Activated CD8-positive, alpha-beta memory T cell treated with anti-CD3 and anti-CD28 coated beads for 48 hours (primary cell): ENCODE measurements at regions not wholly inside any gene's neighbourhood (a gene's known extent, or its start where the extent isn't known, plus 50 kb on each side); places are given as distances from the start of the nearest gene placed in this dataset.

Experiments
- DNase-seq, 3 experiments: peaks; one replicate each; pipeline ENCODE4 v3.0.0-alpha.2; 2020; ENCODE audit warnings: low read depth in 2 of 3, low spot score in 2 of 3

DNA sequence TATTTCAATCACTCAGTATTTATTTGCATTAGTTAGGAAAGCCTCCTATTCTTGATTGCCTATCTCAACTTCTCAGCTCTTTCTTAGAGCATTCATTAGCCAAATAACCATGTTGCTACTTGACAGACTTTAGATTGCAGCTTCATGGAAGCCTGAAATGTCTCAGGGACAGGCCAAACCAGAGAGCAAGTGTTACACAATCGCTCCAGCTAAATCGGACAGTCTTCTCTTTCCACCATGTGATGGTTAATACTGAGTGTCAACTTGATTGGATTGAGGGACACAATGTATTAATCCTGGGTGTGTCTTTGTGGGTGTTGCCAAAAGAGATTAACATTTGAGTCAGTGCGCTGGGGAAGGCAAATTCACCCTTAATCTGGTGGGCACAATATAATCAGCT is 106.5 kb upstream of the DRD2 start:
- DNase-seq, result no peak

DNA sequence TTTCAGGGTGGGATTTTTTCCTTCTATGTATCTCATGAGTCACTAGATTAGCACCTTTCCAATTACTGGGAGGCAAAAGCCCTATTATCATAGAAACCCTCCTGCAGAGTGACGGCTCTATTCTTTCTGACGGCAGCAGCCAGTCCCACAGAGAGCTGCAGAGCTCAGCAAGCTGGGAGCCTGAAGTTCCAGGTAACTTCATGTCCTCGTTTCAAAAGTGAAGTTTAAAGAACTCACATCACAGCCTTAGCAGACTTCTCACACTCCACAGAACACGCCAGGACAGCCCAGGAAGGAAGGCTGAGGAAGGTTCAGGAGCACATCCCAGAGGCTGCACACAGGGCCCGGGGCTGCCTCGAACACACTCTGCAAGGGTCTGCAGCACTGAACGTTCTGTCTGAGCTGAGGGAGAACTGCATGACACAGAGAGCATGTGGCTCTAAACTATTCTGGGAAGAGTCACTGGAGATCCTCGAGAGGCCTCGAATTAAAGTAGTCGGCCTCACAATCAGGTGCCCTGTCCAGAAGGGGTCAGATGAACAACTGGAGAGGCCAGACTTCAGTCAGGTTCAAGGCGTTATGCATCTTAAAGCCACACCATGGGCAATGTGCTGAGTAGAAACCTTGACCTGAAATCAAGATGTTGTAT is 104.2 kb upstream of the DRD2 start:
- no peak for DNase-seq

DNA sequence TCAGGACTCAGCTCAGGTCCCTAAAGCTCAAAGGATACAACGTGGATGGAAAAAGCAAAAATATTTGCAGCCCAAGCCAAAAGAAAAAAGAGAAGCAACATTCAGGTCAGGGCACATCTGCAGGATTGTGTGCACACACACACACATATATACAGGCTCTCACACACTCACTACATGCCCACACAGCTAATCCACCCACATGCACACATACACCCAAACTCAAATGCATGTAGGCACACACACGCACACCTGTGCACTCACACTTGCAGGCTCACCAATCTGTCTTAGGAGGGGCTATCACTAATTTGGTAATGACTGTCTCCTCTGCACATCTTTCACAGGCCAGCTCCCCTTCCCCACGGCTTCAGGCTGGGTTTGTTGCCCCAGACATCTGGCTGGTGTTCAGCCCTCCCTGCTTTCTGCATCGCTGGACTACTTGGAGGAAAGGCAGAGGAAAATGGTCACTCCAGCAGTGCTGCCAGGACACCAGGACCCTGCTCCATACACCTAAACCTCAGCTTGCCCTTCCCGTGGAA is 103.6 kb upstream of the DRD2 start:
- no peak for DNase-seq

DNA sequence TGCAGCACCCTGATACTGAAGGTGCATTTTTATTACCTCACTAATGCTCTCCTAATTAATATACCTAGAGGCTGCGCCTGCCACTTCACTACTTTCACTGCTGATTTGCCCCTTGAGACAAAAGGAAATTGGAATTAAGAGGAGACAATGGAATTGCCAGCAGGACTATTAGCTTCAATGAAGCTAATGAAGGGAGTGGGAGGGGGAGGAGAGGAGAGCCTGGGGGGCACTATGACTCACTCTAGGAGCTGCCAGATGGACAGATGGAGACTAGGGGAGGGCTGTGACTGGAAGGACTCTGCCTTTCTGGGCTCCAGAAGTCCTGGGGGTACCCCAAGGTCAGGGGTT is 102.8 kb upstream of the DRD2 start:
- no peak for DNase-seq

DNA sequence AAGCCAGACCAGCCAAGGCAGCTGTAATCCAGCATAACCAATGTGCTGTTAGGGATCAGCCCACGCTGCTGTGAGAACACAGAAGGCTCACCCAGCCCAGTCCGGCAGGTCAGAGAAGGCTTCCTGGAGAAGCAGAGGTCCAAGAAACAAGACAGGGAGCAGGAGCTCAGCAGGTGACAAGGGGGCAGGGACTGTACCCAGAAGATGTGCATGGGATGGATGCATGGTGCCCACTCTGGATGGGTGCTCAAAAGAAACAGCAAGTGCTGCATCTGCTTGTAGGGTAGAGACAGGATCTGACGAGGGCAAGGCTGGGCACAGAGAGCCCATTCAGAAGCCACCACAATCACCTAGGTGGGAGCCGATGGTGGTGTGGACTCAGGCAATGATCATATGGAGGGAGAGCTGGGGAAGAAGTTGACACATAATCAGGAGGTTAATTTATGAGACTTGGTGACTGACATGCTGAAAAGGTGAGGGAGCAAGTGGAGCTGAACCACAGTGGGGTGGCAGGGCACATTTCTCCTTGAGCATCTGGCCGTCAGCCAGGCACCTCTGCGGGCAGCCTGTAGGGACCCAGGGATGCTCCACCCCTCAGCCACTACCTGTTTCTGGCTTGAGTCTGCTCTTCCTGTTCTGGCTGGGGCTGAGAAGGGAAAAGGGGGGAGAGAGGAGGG is 102.3 kb upstream of the DRD2 start:
- no peak for DNase-seq

DNA sequence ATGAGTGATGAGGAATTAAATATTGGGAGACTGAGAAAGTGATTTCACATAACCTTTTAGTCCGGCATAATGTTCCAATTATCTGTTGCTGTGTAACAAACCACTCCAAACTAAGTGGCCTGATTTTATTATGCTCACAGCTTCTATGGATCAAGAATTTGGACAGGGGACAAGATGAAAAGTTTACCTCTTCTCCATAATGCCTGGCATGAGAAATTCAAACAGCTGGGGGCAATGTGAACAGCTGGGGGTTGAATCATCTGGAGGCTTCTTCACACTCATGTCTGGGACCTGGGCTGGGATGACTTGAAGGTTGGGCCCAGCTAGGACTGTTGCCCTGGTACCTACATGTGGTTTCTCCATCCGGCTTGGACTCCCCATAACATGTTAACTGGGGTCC is 99.4 kb upstream of the DRD2 start:
- DNase-seq, result no peak

DNA sequence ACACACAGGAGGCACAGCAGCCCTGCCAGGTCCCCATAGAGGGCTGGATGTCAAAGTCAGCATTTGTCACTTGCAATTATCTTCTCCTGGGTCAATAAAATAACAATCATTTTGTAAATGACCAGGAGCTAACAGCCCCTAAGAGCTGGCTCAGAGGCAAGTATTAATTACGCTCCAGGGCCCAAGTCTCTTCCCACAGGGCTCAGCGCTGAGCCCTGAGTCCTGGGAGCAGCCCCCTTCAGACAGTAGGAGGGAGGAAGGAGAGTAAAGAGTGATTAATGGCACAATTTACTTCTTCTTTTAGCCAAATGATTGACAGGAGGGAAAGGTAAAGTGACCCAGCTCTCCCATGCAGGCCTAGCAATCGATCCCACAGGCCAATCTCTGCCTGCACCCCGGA is 99.0 kb upstream of the DRD2 start:
- no peak for DNase-seq

DNA sequence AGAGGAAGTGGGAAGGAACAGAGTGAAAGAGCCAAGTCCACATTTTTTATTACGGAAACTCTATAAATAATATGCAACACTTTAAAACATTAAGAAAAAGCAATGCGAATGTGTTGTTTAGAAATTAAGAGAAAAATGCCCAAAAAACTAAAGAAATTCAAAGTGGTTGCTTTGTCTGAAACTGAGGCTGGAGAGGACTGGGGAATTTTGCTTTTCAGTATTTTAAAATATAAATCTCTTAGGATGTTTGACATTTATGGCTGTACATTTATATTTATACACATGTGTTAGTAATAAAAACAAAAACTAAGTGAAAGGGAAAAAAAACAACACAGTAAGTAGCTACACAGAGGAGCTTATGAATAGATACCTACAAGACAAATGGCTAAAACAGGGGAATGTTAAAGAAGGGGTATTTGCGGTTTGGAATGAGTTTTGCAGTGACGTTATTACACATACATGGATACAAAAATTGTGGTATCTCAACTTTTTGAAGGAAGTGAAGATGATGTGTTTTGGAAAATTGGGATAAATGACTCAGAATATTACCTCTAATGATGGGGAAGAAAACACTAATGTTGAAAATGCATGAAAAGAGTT is 97.0 kb upstream of the DRD2 start:
- no peak for DNase-seq

DNA sequence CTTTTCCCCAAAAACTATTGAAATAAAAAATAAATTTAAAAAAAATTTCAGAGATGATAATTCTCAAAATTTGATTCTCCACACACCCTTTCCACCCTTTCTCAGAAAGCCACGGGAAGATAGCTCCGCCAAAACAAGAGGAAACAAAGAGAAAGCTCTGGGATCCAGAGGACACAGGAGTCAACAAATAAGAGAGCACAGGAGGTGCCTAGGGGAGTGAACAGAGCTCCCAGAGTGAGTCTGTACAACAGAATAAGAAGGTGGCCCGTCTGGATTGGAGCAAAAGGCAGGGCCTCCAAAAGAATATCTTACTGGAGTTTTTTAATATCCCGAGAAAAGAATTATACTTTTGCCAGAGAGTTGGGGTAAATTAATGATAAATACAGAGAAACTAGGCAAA is 96.3 kb upstream of the DRD2 start:
- DNase-seq, result no peak

DNA sequence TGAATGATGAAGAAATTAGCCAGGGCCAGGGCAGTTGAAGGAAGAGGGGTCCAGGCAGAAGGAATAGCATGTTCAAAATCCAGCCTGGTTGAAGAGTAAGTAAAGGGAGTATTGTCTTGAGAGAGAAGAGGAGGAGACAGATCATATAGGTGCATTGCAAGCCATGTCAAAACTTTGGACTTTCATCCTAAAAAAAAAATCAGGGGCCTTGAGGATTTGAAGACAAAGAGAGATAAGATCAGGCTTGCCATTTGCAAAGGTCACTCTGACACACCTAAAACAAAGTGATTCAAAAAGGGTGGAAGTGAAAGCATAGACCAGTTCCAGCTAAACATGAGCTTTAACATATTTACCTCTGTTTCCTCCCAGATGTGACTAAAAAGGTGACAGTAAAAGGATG is 95.7 kb upstream of the DRD2 start:
- no peak for DNase-seq

DNA sequence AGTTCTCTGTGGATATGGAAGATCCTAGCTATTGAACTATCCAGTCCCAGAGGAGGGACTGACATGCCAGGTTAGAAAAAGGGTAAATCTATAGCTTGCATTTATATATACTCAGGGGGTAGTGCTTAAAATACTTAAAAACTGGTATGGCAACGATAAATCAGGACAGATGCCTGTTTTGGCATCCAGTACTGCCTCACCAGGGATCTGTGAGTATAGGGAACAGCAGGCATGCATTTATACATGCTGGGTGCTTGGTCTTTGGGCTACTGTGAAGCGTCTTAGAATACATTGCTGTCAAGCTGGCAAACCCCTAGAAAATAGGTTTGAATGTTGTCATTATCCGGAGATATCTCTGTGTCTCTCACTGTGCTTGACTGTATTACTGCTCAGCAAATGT is 94.2 kb upstream of the DRD2 start:
- DNase-seq, result no peak

DNA sequence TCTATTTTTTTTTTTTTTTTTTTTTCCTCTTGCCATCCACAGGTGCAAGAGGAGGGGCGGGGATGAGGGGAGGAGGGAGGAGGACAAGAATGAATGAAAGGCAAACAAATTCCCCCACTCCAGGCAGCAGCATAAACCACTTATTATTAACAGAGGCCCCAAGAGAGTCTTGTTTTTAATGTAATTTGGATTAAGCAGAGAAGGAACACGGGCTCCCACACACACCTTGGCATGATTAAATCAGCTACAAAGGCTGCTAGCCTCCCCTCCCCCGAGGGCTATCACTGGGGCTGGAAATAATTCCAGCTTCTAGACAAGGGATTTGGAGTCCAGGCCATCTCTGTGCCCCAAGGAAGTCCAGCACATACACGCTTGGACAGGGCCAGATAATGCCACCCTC is 93.4 kb upstream of the DRD2 start:
- no peak for DNase-seq

DNA sequence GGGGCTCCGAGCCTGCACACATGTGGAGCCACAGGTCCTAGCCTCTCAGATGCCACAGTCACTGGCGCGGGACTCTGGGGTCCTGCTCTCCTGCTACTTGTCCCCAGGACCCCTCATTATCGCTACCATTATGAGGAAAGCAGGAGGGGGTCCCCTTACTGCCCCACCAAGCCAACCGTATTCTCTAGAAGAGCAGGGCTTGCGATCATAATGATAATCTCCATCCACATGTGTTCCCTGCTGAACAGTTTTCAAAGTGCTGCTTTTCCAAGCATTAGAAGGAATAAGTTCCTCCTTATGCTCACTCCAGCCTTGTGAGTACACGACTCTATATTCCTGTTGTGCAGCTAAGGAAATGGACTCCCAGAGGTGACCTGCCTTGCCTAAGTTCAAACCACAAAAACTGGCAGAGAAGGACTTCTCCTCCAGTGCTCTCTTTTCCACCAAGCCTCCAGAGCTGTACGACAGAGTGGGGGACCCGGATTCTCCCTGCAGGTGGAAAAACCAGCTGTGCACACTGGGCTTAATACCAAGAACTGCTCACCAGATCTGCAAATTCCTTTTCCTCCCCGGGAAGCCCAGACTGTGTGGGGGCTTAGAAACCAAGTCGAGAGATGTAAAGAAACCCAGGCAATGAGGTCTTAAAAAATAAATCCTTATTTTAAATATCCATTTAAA is 92.8 kb upstream of the DRD2 start:
- DNase-seq, result no peak

DNA sequence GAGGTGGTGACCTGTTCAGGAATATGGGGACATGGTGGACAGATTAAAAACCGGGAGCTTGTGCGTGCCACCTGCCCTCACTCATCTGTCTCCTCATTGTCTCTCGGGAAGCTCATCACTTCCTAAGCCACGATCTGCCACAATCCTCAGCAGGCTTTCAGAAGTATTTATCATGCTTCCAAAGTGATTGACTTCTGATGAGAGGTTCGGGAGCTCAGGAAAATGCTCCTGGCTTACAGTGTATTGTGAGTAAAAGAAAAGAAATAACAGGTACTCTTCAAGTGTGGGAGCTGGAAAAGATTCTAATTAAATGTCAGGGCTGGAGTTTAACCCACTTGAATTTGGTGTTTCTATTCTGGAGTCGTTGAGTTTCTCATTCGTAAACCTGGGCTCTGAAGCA is 91.9 kb upstream of the DRD2 start:
- DNase-seq, result no peak

DNA sequence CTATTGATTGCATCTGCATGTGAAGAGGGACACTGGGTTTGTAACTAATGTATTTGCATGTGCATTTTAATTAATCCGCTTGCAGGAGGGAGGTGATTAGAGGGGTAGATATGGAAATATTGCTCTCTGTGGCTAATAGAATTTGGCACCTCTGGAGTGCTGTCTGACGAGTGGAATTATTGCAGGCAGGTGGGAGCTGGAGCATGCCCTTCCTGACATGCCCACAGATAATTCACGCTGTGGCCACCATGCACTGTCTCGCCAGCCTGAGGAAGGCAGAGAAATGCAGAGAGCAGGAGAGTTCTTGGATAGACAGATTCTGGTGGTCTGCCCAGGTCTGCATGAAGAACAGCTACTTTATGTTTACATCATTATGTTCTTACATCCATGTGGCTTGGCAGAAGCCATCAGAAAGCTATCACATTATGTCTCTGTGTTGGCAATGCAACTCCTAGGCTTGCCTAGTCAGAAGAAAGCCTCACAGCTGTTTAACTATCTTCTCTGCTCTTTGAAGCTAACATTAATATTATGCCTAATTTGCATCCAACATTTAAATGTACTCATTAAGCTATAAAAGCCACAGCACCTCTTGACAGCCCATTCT is 89.4 kb upstream of the DRD2 start:
- no peak for DNase-seq

DNA sequence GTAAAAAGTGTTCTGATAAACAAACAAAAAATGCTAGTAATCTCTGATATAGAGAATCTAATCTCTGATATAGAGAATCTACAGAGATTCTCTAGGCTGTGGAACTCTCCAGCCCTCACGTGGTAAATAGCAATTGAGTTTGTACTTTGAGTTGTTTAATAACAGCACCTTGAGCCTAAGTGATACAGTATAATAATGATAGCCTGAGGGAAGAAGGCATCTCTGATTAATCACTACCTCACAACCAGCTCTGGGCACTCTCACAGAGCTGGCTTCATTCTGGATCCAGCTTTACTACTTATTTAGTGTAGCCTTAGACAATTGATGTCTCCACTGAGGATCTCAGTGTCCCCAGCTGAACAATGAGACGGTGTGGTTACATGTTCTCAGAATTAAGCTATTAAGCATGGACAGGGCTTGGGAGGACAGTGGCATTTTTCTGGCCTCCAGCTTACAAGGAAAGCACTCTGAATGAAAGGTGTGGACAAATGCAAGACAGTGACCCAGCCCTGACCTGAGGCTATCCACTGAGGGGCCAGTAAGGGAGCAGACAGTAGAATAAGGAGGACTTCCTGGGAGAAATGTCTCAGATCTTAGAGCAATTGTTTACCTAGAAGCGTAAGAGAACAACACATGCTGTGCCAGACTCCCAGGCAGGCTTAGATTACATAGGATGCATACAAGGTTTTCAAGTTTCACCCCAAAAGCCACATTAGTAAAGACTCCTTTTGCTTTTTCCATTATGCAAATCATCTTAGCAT is 88.7 kb upstream of the DRD2 start:
- no peak for DNase-seq

DNA sequence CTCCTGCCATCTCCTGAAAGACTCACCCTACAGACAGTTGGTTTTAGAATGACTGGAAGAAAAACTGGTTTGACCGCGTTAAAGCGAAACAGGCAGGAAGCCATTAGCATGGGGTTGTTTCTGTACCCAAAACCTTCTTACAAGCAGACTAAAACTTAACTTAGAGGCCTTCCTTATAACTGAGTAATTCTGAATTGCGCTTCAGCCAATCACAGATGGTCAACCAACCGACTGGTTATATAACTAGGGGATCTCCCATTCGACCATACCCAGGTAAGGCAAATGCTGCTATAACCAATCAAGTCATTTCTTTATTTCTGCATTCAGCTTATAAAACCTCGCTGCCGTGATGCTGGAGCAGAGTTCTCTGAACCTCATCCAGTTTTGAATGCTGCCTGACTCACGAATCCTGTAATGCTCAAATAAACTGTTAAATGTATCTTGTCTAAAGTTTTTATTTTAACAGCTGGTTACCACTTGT is 87.8 kb upstream of the DRD2 start:
- no peak for DNase-seq

DNA sequence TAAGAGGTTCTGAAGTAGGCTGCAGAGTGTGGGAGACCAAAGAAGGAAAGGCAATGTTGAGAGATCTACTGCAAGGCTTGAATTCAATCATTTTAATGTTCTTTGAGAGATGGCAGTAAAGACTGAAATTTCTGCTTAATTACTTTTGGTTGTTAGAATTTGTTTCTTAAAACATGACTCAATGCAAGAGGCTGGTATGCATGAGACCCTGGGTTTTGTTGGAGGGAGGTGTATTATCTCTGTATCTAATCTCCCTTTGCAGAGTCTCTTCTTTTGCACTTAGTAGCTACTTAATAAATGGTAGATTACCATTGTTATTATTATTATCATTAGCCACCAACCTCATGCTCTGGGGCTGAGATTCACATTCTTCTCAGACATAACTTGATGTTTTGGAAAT is 87.4 kb upstream of the DRD2 start:
- DNase-seq, result no peak

DNA sequence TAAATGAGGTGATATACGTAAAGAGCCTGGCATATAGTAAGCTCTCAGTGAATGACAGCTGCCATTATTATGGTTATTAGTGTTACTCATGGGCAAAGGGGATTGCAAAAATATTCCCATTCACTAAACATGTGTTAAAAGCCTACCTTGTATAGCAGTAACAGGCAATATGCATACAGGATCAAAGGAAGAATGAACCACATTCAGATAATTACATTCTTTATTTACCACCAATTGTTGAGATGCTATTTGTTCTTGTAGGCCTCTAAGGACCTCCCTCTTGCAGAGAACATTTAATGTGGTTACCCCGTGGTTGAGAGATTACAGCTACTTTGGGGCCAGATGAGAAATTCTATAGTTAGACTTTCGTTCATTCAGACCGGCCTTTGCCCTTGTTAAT is 82.7 kb upstream of the DRD2 start:
- no peak for DNase-seq

DNA sequence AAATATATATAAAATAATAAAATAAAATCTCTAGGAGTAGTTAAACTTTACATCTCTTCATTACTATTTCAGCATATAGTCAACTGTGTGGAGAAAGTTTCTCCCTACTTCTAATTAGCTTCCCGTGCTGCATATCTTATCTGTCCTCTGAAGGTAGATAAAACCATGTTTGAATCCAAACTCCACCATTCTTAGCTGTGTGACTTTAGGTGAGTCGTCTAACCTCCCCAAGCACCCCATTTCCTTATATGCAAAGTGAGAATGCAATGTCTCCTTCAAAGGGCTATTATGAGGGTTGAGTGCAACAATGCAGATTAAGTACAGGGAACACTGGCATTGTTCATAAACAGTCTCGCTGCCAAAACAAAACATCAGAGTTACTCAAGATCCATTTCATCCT is 80.8 kb upstream of the DRD2 start:
- DNase-seq, result no peak

DNA sequence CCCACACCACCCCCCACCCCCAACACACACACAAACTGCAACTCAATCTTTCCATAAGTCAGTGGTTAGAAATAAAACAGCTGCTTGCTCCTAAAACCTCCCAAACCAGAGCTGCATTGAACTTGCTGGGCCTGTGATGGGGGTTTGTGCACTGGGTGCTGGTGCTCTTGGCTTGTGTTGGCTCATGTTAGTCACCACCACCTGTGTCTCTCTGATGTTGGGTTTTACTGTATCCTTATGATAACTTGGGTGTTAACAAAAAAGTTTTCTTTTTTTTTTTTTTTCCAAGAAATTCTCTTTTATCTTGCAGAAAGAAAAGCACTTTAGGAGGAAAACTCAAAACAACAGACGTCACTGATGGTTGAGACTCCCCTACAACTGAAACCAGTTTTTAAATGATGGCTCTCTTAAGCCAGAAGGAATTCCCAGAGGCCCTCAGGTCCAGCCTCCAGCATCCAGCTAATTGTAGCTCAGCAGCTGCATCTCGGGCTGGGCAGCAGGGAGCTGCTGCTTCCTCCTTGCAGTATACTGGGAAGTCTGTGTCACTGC is 79.9 kb upstream of the DRD2 start:
- DNase-seq, result no peak
